GM21381 (cell line): ENCODE measurements at regions not wholly inside any gene's neighbourhood (a gene's known extent, or its start where the extent isn't known, plus 50 kb on each side); places are given as distances from the start of the nearest gene placed in this dataset.

Source experiments
- ATAC-seq: cut with Tn5 transposase; IDR thresholded peaks from one replicate; pipeline ENCODE4 v1.9.1; 2021; ENCODE audit warnings: mild to moderate bottlenecking, moderate library complexity; ENCODE audit not compliant: unreplicated experiment

DNA sequence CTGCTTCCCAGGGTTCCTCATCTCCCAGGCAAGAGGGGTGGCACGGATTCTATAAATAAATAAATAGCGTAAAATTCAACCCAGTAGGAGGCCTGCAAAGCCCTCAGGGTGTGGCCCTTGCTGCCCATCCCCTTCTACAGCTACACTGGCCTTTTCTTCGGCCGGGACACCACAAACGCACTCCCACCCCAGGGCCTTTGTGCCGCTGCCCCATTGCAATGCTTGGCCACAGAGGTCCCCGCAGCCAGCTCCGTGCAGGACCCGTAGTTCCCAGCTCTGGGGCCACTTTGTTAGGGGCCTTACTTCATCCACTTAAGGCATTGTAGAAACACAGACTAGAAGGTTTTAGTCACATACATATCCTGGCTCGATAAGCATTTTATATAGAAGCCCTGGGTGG, 151.2 kb downstream of the ERMARD start:
- no peak for ATAC-seq

DNA sequence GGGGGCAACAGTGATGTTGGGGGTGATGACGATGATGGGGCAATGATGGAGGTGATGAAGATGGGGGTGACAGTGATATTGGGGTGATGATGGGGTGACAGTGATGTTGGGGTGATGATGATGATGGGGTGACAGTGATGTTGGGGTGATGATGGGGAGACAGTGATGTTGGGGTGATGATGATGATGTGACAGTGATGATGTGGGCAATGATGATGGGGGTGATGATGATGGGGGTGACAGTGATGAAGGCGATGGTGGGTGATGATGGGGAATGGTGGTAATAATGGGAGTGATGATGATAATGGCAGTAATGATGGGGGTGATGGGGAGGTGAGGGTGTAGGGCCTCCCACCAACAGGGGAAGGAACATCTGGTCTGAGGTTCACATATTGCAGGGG, 150.6 kb downstream of the ERMARD start:
- ATAC-seq, result no peak

DNA sequence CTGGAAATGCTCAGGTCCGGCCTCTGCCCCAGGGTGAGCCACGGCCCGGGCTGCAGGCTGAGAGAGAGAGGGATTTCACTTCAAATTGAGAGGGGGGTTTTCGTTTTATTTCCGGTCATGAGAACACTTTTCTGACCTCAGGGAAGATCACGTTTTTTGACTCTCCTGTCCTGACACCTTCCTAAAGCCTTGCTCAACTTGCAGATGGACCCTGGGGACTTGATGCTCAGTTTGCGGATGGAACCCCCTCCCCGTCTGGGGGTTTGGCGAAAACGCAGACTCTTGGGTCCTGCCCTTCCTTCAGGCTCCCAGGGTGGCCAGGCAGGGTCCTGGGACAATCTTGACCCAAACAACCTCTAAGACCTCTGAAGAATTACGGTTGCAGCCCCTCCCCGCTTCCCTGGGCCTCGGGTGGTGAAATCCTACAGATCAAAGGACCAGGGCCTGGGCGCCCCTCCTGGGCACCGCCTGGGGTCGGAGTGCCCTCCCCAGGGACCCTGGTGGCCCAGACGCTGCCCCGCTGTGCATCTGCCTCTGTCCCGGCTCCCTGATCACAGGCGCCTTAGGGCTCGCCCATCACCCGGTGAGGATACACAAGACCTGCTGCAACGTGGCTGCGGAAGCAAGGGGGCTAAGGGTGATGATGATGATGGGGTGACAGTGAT, 148.2 kb downstream of the ERMARD start:
- ATAC-seq, result no peak

DNA sequence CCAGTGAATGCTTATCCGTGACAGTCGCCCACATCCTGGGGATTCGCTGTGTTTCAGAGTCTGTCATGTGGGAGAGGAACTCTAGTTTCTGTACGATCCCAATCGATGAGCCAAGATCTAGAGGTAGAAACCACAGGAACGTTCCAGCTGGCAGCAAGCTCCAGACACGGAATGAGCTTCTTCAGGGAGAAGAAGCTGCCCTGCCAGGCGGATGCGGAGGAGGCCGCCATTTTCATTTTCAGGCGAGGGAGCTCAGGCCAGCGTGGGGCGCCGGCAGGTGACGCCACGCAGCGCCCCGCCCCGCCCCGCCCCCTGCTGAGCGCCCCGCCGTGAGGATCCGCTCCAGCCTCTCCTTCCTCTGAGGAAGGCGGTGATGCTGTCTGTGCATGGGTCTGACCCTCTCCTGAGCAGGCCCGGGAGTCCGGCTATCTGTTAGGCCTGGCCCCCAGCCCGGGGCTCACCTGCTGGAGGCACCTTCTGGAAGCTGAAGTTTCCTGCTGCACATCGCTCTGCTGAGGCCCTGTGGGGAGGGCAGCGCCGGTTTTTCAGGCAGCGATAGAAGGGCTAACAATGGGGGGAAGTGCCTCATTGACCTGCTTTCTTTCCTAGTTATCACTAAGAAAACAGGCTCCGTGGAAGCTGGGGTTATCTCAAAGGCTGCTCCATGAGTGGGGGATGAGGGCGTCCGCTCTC, 147.5 kb downstream of the ERMARD start:
- no peak for ATAC-seq

DNA sequence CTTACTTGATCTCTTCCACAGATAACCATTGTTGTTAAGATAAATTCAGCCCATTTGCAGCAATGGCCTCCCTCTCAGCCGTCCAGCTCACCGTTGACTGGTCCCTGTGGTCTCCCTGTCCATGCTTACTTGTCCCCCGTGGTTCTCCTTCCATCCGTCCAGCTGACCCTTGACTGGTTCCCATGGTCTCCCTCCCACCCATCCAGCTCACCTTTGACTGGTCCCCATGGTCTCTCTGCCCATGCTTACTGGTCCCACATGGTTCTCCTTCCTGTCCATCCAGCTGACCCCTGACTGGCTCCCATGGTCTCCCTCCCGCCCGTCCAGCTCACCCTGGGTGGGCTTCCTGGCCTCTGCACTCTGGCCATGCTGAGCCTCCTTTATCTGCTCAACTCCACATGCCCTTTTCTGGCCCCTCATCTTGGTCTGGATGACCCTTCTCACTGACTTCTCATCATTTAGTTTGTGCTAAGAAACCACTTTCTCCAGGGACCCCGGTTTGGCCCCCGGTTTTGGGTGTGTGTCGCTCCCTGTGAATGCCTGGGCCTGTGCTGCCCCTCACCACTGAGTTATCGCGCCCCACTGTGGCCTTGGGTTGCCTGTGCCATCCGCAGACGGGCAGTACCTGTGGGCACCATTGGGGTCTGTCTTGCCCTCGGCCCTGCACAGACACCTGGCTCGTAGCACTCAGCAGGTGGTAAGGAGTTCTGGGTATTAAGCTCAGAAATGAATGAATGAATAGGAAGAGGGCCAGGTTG, 146.4 kb downstream of the ERMARD start:
- ATAC-seq, result no peak

DNA sequence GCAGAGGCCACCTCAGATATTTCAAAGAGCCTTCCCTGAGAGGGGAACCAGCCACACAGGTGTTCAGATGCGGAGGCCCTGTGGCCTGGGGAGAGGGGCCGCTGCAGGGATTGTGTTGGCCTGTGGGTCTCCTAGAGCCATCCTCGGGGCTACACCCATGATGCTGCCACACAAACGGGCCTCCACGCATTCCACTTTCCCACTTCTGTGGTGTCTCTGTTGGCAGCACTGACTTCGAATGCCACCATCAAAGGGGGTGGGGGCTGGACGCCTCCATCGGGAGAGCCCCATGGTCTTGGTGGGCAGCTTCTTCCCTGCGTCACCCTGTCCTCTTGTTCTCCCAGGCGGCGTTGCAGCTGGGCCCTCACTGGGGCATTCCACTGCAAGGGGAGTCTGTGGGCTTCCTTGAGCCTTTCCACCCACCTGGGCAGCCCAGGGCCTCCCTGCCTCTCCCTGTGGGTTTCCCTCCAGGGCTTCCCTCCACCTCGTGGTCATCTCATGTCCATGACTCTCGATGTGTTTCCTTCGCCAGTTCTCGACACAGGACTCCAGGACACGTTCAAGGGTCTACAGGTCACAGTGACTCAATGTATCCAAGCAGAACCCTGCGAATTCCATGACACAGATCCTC, 145.5 kb downstream of the ERMARD start:
- no peak for ATAC-seq

DNA sequence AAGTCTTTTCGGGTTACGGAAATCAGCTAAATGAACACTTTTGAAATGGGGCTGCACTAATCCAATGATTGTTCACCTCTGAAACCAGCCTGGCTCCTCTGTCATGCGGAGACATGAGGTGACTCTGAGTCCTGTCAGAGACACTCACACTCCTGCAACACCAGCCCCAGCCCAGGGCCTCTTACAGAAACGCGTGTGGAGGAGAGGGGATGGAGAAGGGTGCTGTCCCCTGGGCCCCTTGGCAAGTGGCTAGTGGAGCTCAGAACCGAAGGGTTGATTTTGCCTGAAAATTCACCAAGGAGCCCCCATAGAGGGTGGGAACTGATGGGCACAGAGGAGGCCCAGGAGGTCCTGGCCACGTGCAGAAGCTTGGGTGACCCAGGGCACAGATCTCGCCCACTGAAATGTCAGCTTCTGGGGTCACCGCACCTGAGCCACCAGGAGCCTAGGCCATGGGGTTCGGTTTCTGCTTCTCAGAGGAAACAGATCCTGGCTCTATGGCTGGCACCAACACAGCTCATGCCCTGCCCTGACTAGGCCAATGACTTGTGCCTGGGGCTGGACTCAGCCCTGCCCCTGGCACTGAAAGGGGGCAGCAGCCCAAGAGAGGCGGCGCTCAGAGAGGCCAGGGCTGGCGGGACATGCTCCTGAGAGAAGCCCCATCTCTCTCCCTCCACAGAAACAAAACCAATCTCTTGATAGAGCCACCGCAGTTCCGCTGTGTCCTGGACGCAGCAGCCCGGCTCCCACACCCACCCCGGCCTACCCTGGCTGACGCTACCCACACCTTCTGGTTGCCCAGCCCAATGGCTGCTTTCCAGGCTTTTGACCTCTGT, 144.7 kb downstream of the ERMARD start:
- no peak for ATAC-seq

DNA sequence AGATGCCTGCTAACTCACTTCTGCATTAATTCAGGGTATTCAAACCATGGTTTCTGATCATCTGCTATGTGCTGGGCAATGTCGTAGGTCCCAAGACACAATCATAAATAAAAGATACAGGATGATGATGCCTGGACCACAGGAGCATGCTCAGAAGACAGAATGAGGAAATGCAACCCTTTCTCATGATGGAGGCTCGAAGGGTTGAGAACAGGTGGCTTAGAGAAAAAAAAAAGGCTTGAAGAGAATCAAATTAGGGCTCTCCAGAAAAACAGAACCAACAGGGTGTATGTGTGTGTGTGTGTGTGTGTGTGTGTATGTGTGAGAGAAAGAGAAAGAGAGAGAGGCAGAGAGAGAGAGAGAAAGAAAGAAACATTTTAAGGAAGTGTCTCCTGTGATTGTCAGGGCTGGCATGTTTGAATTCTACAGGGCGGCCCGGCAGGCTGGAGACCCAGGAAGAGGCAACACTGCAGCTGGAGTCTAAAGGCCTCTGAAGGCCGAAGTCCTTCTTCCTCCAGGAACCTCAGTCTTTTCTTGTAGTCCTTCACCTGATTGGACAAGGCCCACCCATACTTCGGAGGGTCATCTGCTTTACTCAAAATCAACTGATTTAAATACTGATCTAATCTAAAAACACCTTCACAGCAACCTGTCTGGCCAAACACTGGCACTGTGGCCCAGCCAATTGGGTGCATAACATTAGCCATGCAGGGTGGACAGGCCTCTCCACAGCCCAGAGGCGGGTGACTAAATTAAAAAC, 143.8 kb downstream of the ERMARD start:
- no peak for ATAC-seq

DNA sequence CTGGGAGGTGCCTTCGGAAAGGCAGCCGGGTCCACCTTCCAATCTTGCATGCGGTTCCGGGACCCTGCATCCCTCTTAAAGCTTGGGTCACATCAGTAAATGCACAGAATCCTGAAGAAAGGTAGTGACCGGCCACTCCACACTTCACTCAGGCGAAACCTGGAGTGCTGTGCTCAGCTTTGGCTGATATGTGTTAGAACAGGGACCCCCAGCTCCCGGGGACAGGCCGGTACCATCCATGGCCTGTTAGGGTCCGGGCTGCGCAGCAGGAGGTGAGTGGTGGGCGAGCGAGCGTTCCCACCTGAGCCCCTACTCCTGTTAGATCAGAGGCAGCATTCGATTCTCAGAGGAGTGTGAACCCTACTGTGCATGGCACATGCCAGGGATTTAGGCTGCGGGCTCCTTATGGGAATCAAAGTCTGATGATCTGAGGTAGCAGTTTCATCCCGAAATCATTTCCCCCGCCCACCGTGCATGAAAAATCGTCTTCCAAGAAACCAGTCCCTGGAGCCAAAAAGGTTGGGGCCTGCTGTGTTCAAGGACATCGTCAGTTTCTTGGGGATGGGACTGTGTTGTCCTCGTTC, 143.0 kb downstream of the ERMARD start:
- ATAC-seq, result no peak

DNA sequence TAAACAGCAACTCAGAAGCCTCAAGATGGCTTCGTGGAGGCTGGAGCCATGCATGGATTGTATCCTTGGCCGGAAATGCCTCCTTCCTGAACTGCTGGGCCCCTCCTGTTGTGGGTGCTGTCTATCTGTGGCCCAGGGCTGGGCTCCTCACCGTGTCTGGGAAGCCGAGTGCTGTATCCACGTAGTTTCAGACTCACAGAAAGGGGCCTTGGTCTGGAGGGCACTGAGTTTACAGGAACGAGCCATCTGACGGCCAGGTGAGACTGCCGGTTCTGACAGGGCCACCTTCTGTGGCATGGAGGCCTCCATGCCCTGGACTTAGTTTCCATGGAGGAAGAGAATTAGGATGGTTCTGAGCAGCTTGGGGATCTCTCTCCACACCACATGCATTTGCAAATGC, 142.2 kb downstream of the ERMARD start:
- no peak for ATAC-seq

DNA sequence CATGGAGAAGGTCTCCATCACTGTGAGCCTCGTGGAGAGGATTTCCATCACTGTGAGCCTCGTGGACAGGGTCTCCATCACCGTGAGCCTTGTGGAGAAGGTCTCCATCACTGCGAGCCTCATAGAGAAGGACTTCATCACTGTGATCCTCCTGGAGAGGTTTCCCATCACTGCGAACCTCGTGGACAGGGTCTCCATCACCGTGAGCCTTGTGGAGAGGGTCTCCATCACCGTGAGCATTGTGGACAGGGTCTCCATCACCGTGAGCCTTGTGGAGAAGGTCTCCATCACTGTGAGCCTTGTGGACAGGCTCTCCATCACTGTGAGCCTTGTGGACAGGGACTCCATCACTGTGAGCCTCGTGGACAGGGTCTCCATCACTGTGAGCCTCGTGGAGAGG, 140.4 kb downstream of the ERMARD start:
- no peak for ATAC-seq

DNA sequence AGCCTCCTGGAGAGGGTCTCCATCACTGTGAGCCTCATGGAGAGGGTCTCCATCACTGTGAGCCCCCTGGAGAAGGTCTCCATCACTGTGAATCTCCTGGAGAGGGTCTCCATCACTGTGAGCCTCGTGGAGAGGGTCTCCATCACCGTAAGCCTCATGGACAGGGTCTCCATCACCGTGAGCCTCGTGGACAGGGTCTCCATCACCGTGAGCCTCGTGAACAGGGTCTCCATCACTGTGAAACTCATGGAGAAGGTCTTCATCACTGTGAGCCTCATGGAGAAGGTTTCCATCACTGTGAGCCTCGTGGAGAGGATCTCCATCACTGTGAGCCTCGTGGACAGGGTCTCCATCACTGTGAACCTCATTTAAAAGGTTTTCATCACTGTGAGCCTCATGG, 140.0 kb downstream of the ERMARD start:
- no peak for ATAC-seq

DNA sequence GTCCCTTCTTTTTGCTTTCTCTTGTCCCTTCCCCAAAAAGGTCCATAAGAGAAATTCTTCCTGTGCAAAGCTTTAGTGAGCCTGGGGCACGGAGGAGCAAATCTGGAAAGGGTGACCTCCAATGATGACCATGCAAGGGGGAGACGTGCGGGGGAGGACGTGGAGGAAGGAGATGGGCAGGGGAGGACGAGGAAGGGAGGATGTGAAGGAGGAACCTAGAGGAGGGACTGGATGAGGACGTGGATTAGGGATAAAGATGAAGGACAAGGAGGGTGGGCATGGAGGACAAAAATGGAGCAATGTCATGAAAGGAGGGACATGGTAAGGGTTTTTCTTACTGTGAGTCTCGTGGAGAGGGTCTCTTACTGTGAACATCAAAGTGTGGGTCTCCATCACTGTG, 139.5 kb downstream of the ERMARD start:
- ATAC-seq, result no peak

DNA sequence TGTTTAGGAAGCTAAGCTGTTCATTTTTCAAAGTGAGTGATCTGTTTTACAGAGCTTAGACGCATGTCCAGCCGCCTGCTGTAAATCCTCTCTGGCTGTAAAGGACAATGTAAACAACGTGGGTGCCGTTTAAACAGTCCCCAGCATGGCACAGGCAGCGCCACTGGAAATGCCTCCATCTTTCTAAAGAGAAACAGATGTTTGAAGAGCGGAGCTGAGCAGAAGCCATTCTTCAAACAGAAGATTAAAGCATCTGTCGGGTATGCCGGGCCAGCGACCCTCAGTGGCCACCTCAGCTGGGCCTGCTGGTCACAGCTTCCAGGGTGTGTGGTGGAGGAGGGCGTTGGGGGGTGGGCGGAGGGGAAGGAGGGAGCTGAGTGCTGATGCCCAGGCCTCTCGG, 138.6 kb downstream of the ERMARD start:
- no peak for ATAC-seq

DNA sequence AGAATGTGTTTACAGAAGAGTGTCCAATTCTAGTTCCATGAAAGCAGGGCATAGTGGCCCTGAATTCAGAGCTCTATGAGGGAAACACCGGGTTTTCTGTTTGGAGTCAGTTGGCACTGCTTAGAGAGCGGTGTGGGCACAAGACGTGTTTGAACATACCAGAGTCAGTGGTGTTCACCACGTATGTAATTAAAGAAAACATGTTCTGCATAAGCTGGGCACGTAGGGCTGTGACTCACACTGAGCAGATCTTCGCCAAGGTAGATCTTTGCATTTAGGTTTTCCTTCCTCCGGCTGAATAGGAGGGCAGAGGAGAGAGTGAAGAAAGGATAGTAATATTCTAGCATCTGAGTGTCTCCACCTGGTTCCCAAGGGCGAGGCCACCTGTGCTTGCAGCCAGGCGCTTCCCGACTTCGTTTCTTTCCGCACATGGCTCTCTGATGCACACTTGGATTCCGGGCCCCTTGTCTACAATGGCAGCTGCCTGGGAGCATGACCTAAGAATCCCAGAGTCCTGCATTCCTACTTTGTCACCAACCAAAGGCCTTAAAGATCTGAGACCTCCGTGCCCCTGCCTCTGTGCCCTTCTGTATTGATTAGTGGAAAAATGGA, 136.2 kb downstream of the ERMARD start:
- no peak for ATAC-seq

DNA sequence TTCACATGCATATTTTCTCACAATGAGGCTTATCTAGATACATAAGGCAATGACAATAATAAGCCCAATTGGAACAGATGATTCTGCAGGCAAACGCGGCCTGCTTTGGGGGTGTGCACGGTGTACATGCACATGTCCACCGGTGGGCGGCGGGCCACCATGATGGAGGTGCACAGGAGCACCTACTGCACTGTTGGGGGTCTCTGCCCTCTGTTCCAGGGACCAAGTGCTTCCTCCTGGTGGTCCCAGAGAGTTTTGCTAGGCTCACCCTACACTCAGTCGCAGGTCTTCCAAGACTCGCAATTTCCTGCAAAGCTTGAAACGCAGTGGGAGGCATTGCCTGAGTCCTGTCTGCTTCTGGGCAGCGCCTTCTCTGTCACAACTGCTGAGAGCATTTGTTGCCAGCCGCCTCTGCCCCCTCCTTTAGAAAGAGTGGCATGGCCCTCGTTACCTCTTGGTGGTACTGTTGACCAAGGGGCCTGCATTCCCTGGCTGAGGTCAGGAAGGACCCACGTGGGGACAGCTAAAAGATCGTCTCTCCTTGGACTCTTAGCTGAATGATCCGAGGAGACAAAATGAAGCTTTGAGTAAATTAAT, 135.3 kb downstream of the ERMARD start:
- ATAC-seq, result no peak

DNA sequence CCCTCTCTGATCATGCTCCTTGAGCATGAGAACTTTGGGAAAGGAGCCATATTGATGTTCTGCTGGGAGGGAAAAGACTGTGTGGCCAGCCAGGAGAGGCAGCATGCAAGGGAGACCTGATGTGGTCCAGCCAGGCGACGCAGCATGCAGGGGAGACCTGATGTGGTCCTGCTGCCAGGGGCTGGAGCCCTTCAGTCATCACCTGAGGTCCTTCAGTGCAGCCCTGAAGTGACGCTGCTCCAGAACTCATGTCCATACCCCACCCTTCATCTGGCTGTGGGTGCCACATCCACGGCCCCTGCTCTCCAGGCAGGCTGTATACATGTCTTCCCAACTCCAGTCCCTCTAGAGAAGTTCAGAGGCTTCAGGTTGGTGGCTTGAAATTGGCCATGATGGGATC, 134.4 kb downstream of the ERMARD start:
- no peak for ATAC-seq

DNA sequence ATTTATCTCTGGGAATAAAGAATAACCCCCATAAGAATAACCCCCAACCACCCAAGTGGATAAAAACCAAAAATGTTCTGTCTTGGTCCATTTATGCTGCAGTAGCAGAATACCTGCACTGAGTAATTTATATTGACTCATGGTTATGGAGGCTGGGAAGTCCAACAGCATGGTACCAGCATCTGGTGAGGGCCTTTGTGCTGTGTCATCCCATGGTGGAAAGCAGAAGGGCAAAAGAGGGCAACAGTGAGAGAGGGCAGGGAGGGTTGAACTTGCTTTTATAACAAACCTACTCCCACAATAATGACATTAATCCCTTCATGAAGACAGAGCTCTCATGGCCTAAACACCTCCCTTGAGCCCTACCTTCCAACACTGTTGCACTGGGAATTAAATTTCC, 133.7 kb downstream of the ERMARD start:
- no peak for ATAC-seq

DNA sequence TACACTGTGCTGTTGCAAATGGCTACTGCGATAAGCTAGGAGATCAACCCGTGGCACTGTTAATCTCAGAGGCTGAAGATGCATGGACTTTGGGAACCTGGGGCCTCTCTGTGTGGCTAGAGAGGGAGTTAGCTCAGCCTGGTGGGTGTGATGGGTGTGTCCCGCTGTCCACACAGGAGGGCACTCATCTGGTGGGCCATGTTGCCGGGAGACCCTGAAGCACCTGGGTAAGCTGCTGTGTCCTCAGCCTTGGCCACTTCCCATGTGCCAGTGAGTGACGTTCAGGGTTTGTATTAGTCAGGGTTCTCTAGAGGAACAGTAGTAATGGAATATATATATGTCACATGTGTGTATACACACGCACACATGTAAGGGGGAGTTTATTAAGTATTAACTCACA, 132.7 kb downstream of the ERMARD start:
- no peak for ATAC-seq
